ENCODE measurements at regions not wholly inside any gene's neighbourhood (a gene's known extent, or its start where the extent isn't known, plus 50 kb on each side); places are given as distances from the start of the nearest gene placed in this dataset.
"Not testable (repeated sequence)": the region's sequence is repeated elsewhere in the genome, so short reads cannot be mapped to it uniquely, and the experiment has no call there.

DNA sequence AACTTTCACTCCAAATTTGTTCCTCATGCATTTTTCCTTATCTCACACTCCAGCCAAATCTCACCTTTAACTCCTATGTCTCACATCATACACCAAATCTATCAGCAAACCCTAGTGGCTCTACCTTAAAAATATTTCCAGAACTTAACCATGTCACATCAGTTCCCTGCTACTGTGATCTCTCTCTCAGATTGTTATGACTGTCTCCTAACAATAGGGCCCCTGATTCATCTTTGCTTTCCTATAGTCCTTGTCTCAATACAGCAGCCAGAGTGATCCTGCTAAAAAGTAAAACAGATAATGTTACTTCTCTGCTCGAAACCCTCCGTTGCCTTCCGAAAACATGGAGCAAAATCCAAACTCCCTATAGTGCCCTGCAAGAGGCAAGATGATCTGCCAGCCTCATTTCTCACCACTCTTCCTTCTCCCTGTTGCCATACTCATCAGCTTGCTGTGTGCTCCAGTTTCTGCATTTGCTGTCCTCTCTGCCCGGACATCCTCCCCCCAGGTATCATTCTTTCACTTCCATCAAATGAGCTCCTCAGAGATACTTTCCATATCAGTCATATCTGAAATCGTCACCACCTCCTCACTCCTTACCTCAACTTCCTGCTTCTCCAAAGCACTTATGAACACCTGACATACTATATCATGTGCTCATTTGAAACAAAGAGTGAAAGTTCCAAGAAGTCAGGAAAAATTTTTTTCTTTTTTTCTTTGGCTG lies 293.4 kb upstream of the NR3C2 start:
- no peak for DNase-seq

DNA sequence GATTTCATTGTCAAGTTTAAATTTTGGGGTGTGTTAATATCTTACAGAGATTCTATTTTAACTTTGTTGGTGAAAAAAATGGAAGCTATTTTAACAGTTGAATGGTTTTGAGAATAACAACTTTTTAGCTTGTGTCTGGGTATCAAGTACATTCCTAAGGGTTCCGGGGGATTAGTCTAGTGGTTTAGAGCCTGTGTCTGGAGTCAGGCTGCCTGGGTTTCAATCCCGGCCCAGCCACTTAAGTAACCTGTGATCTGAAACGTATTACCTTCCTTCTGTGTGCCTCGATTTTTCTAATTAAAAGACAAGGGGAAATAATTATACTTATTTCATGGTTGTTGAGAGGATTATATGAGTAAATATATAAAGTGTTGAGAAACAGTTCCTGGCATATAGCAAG lies 288.6 kb upstream of the NR3C2 start:
- no peak for DNase-seq

DNA sequence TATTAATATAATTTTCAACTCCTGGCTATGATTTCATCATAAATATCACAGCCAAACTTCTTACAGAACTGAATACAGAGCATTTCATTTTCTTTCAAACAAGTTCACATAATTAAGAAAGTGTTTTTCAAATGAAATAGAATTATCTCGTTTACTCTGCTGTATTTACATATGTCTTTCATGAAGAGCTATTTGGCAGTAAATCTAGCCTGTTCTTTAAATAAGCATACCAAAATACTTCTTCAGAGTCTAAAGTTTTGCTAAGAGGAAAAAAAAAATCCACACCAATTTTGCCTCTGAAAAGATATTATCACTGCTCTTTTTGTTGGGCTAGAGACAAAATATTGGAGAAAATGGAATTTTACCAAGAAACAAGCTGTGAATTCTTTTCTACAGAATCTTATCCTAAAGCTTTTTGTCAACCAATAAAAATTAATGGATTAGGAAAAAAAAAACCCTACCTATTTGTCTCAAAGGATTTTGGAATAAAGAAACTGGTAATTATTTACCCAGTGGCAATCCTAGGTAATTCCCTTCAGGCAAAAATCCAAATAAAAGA lies 287.9 kb upstream of the NR3C2 start:
- DNase-seq, result no peak

DNA sequence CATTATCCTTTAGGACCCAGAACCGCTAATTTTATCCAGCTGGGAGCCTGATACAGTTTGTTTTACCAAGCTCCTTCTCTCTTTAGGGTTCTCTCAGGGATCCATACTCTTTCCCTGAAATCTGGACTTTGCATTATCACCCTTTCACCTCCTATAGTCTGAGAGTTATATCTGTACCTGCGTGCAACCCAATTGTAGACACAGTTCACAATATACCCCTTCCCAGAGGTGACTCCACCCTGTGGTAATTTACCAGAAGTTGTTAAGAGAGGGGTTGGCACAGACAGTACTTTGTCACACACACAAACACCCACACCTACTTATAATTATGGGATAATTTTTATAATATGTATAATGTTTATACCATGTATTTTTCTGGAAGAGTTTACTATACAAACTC lies 275.8 kb upstream of the NR3C2 start:
- DNase-seq, result no peak

DNA sequence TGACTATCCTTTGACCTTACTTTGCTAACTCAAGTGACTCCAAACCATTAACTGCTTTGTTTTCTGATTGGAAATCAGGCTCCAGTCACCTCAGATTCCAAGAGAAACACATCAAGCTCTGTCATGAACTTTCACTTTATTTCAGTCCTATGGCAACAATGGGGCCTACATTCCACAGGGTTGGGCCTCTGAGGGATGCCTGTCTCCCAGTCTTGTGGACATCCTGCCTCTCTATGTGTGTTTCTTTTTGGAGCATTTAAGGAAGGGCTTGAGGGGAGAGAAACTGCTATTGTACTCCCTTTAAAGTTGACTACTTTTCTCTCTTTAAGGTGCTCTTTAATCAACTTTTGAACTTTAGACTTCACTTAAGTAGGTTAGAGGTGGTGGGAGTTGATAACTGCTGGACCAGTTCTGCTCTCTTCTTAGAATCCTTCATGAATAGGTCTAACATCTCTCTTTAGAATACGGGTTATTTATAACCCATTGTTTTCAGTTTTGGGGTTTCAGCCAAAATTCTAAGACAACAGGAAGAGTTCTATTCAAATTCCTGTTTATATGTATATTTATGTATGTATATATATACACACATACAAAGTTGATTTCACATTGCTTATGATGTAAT lies 274.3 kb upstream of the NR3C2 start:
- DNase-seq, result no peak

DNA sequence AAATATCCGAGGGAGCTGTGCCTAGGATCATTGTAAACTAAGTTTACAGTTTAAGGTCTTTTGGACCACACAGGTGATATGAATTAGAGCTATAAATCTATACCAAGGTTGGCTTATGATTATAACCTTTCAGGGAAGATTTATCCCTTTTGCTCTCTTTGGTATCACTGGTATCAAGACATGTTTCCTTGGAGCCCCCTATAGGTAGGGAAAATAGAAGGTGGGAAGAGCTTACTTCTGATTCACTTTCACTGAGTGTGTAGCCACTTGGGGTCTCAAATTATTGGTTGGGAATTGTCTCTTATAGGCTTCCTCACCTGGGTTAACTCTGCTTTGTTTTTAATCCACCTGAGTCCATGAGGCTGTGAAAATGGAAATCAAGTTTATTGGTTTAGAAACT lies 262.1 kb upstream of the NR3C2 start:
- no peak for DNase-seq

DNA sequence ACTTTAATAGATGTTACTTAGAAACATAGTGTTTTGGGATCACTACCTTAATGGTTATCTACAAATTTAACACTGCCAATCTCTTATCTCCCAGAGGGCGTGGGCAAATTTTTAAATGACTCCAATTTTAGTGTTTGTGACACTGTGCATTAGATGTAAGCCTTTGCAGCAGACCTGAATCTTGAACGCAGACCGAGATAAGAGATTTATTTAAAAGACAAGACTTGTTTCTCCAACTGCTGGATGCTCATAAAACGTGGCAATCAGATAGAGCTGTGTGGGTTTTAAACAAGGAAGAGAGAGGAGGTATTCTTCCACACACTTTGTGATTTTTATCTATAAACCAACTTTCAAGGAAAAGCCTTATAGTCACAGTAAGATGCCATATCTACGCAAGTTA lies 252.5 kb upstream of the NR3C2 start:
- DNase-seq, result no peak

DNA sequence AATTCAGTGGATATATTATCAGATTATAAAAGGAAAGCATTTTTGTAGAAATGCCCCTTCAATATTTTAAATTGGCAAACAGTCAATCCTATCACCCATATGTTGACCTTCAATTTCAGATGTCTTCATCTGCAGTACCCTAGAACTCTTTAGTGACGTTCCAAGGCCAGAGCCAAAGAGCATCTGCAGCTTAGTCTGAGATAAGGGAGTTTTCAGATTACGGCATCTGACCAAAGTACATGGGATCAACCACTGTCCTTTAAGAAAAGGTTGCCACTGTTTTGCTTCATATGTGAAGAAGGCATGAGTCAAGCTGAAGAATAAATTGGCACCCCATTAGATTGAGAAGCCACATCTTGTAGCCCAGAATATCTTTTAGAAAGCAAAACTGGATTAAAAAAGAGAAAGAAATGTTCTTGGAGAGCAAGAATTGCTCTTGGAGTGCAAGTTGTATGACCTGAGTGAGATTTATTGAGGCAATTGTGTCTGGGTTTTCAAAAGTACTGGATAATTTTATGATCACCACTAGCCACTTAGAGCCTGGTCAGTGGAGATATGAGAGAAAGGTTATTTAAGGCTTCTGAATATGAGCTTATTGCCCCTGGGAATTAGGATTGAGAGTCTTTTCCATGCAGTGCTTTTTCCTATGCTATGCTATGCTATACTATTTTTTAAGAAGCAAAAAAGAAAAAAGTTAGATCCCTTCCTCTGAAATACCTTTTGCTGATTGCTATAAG lies 251.9 kb upstream of the NR3C2 start:
- DNase-seq, result no peak

DNA sequence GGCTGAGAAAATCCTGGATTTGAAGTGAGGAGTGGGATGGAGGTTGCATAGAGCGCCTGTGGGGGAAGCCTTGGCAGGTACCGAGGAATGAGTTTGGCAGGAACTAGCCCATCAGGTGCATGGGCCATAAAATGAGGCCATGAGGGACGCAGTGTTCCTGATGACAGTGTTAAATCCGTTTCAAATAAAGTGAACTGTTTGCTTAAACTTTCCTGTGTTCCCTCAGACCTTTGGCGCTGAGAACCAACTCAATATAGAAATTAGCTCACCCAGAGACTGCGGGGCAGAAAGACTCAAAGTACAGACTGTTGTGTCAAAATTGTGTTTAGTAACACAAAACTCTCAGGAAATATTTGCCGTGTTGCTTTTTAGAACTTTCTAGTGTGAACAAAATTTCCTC lies 250.0 kb upstream of the NR3C2 start:
- DNase-seq, result no peak

DNA sequence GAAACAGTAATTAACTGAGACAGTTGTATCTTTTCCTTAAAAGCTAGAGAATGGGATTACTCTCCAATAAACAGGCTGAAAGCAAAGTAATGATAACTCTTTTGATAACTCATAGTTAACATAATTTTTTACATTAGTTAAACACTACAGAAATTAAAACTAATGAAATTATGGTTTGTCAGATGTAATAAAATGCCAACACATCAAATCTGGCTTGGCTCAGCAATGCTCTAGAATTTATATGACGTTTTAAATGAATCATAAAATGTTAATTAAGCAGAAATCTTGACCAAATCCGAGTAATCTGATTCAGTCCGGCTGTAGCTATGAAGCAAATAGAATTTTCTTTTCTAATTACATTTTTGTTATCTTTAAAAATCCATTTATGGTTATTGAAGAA lies 244.2 kb upstream of the NR3C2 start:
- no peak for DNase-seq

DNA sequence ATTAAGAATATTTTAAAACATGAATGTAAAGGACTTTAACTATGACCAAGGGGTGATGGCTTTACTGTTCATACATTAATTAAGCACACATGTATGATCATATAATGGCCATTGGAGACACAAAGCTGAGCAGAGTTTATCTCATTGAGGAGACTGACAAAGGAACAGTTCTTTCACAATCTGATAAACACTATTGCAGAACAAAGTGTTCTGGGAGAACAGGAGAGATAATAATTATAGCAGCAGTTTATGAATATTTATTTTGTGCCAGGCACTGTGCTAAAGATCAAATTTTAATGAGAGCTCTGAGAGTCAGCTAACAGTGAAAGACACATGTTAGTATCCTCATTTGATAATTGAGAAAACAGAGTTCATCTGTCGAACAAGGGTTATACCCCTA lies 242.4 kb upstream of the NR3C2 start:
- no peak for DNase-seq

DNA sequence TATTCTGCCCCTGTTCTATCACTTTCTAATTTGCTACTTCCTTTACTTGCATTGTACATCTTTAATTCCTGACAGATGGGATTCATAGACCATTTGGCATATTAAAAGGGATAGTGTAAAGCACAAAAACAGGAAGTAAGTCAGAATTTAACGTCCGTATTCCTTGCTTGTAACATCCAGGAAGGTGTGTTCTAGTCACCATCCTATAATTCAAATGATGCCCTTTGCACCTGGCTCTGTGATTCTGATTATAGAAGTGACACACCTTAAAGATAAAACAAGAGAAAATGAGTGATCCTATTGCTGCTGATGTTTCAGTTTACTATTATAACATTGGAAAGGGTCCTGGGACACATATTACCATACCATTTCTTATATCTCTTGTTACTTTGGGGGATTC lies 238.7 kb upstream of the NR3C2 start:
- no peak for DNase-seq

DNA sequence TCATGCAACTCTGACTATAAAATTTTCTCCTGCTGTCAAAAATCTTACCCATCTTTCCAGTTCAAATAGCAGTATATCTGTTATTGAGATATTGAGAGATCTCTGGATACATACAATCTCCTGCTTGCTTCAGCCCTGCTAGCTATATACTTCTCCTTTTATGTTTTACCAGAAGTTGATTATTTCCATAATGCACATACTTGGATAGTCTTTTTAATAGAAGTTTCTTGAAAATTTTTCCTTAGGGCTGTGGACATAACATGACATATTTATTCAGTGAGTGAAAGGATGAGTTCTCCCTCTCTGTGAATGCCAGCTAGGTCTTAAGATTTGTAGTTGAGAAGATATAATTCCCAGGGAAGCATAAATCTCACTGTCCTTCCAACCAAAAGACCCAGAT lies 234.1 kb upstream of the NR3C2 start:
- no peak for DNase-seq

DNA sequence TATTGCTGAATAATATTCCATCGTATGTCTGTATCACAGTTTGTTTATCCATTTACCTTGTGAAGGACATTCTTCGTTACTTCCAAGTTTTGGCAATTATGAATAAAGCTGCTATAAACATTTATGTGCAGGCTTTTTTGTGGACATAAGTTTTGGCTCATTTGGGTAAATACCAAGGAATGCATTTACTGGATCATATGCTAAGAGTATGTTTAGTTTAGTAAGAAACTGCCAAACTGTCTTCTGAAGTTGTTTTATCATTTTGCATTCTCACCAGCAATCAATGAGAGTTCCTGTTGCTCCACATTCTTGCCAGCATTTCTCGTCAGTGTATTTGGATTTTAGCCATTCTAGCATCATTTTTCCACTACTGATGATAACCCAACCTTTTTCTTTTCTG lies 232.7 kb upstream of the NR3C2 start:
- DNase-seq, result no peak

DNA sequence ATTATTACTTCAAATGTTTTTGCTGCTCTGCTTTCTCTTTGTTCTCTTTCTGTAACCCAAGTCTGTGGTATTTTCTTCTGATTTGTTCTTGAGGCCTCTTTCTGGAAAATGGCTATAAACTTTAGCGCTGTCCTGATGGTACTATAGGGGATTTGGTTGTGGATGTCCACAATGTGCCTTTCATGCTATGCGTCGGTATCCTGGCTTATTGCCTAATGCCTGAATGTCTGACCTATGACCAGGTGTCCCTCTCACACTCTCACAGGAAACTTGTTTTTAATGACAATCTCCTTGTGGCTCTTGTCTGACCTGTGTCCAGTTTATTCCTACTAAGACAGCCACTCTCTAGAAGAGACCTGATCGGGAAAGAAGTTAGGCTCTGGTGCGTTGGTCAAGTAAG lies 222.4 kb upstream of the NR3C2 start:
- DNase-seq, result no peak

DNA sequence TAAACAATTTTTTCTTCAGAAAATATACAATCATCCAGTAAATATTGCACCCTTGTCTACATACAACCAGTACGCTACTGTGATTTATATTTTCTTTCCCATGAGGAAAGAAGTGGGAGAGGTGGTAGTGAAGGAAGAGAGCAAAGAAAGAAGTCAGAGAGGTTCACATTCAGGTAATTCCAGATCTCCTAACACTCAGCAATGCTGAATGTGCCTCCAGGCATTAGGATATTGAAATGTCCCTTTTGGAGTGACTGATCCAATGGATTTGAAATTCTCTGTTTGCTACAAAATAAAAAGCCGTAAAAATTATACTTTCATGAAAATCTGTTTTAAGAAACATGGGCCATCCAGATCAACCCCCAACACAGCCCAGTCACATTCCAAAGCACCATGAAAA lies 211.9 kb upstream of the NR3C2 start:
- no peak for DNase-seq

DNA sequence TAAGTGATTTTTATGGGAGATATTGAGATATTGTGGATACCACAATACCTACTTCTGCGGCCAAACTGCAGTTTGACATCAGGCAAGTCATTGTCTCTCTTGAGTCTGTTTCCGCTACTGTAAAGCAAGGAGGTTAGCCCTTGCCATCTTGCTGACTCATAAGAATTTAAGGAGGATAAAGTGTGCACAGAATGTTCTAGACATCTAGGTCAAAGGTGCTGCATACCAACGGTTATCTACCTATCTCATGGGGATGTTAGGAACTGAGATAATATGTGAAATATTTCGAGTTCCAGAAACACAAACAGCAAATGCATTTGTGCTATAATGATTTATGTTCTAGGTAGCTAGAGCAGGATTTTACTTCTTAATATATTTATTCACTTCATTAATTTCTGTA lies 211.5 kb upstream of the NR3C2 start:
- no peak for DNase-seq

DNA sequence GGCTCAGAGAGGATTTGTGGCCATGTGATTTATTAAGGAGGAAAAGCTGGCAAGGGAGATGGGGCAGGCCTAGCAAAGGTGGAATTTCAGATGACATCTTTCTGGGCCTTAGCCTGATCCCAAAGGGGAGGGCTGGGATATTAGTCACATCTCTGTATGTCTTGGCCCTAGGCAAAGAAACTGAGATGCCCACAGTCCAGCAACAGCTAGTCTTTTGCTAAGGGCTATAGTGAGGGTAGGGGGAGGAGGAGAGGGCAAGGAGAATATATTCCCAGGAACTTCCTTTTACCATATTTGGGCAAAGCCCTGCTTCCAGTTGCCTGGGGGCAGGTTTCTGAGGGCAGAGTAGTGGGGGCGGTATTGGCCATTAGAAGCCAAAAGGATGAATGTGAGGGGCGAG lies 209.8 kb upstream of the NR3C2 start:
- no peak for DNase-seq

DNA sequence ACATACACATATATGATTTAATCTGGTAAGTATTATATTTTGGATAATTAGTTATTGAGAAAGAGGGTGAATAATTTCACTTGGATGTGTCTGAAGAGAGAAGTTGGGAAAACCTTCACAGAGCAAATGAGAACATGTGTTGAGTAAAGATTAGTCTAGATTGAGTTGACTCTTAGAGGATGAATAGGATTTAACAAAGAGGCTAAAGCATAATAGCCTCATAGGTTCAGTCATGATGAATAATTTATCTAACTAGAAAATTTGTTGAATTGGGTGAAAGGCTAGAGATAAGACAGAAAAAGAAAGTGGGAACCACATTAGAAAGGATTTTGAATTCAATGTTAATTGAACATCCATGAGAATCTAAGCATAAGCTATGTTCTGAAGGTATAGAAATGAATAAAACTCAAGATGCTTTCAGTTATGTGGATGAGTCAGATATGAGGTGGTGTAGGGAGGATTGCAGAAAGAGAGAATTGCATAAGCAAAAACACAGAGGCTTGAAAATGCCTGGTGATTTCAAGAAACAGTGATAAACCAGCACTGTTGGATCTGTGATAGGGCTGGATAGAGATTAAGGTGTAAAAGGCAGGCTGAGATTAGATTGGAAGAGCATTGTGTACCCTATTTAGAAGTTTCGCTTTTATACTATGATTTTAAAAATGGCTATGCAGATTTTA lies 207.6 kb upstream of the NR3C2 start:
- no peak for DNase-seq

DNA sequence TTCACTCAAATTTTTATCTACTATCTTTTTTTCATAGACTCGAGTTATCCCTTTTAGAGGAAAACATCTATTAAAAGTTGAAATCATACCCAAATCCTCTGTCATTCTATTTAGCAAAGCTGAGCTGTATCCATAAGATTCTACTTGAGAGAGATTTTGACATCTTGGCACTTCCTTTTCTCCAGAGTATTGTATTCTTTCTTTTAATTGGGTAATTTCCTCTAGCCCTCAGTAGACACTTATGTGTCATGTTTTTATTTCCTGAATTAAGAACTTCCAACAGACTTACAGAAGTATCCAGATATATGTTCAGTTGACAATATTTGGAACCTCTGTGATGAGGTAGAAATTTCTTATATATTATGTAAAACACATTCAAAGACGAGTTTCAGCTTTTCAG lies 201.6 kb upstream of the NR3C2 start:
- no peak for DNase-seq

DNA sequence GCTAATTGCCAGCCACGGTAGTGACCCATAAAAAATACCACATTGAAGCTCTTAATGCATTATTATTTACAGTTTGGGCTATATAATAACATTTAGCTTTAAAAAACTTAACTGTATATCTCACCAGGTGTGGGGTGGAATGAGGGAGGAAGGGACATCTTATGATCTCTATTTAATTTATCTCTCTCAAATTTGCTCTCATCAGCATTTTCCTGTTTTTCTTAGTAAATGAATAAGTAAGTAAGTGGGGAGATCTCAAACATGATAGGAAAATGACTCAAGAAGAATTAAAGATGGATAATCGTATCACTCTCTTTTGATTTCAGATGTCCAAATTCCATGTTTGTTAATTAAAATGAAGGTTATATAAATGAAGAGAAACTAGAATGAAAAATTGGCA lies 200.7 kb upstream of the NR3C2 start:
- DNase-seq, result no peak

DNA sequence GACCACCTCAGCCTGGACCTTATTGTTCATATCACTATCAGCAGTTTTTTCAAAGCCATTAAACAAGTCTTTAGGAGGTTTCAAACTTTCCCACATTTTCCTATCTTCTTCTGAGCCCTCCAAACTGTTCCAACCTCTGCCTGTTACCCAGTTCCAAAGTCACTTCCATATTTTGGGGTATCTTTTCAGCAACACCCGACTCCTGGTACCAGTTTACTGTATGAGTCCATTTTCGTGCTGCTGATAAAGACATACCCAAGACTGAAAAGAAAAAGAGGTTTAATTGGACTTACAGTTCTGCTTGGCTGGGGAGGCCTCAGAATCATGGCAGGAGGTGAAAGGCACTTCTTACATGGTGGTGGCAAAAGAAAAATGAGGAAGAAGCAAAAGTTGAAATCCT lies 195.9 kb upstream of the NR3C2 start:
- not testable (repeated sequence) for DNase-seq

DNA sequence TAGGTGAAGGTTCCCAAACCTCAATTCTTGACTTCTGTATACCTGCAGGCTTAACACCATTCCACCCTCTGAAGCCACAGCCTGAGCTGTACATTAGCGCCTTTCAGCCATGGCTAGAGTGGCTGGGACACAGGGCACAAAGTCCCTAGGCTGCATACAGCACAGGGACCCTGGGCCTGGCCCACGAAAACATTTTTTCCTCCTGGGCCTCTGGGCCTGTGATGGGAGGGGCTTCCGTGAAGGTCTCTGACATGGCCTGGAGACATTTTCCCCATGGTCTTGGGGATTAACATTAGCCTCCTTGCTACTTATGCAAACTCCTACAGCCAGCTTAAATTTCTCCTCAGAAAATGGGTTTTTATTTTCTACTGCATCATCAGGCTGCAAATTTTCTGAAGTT lies 195.2 kb upstream of the NR3C2 start:
- not testable (repeated sequence) for DNase-seq
